Loucy (cell line): ENCODE measurements at regions not wholly inside any gene's neighbourhood (a gene's known extent, or its start where the extent isn't known, plus 50 kb on each side); places are given as distances from the start of the nearest gene placed in this dataset.

ENCODE experiments used
- EZH2phosphoT487 ChIP-seq: fragments of 200-600 bp; IDR thresholded peaks from 2 replicates; pipeline ENCODE4 v1.6.1; 2018; ENCODE audit warnings: antibody characterized with exemption, mild to moderate bottlenecking, moderate library complexity, borderline replicate concordance
- TF ChIP-seq, protein P1 (sequence below): fragments of 200-600 bp; sonication (generic); conservative IDR thresholded peaks from 2 replicates; pipeline ENCODE4 v1.5.1; 2014; ENCODE audit warnings: mild to moderate bottlenecking, antibody characterized with exemption, low read length

DNA sequence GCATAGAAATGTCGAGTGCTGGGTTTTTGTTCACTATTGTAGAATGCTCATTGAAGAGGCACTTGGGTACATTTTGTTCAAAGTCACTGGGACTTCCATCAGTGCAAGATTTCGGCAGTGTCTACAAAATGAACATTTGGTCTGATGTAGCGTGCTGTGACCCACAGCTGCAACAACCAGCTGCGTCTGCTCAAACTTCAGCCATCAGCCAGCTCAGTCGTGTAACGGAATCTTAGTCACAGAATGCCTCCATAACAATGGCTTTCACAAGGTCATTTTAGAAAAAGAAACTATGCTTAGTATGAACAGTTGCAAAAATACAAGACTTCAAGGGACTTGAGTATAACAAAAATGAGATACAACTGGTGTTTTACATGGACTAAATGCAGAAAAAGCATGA is 828.1 kb upstream of the GRAMD2B start:
- TF ChIP-seq, protein P1, sequence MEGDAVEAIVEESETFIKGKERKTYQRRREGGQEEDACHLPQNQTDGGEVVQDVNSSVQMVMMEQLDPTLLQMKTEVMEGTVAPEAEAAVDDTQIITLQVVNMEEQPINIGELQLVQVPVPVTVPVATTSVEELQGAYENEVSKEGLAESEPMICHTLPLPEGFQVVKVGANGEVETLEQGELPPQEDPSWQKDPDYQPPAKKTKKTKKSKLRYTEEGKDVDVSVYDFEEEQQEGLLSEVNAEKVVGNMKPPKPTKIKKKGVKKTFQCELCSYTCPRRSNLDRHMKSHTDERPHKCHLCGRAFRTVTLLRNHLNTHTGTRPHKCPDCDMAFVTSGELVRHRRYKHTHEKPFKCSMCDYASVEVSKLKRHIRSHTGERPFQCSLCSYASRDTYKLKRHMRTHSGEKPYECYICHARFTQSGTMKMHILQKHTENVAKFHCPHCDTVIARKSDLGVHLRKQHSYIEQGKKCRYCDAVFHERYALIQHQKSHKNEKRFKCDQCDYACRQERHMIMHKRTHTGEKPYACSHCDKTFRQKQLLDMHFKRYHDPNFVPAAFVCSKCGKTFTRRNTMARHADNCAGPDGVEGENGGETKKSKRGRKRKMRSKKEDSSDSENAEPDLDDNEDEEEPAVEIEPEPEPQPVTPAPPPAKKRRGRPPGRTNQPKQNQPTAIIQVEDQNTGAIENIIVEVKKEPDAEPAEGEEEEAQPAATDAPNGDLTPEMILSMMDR = no peak
- TF ChIP-seq EZH2phosphoT487 = no peak
